Lung (tissue), 11 donors: ENCODE measurements at regions not wholly inside any gene's neighbourhood (a gene's known extent, or its start where the extent isn't known, plus 50 kb on each side); places are given as distances from the start of the nearest gene placed in this dataset.

Experiments
- ATAC-seq: fragments of 200-7000 bp; cut with Tn5 transposase; one replicate; pipeline ENCODE4 v1.9.1; 2020; ENCODE audit warnings: moderate number of reproducible peaks; ENCODE audit not compliant: insufficient read depth, low FRiP score
- DNase-seq, 3 donors: peaks; one replicate each; pipeline ENCODE4 v3.0.0-alpha.2; 2013 to 2017
- H3K27ac ChIP-seq, 2 donors: one replicate each; pipeline ENCODE4 v1.5.1; 2013; ENCODE audit warnings: mild to moderate bottlenecking in 2 of 2, moderate library complexity in 2 of 2, control low read depth in 1 of 2, inconsistent platforms in 1 of 2, low read depth in 1 of 2, low read length in 1 of 2
- H3K27me3 ChIP-seq, 3 donors: one replicate each; pipeline ENCODE4 v1.5.1; 2013; ENCODE audit warnings: low read length in 2 of 3; ENCODE audit not compliant: control insufficient read depth in 3 of 3, insufficient read depth in 3 of 3
- H3K36me3 ChIP-seq, 4 donors: one replicate each; pipeline ENCODE4 v1.5.1; 2013; ENCODE audit warnings: low read length in 4 of 4, mild to moderate bottlenecking in 1 of 4, moderate library complexity in 1 of 4; ENCODE audit not compliant: control insufficient read depth in 4 of 4, insufficient read depth in 4 of 4
- H3K4me1 ChIP-seq, 5 donors: one replicate each; pipeline ENCODE4 v1.5.1; 2013; ENCODE audit warnings: low read length in 5 of 5, mild to moderate bottlenecking in 2 of 5, moderate library complexity in 1 of 5; ENCODE audit not compliant: control insufficient read depth in 5 of 5, insufficient read depth in 5 of 5
- H3K4me3 ChIP-seq: one replicate; pipeline ENCODE4 v1.5.1; 2013; ENCODE audit warnings: mild to moderate bottlenecking, control low read depth, moderate library complexity
- H3K9ac ChIP-seq, 2 donors: one replicate each; pipeline ENCODE4 v1.5.1; 2013; ENCODE audit warnings: low read length in 2 of 2, control low read depth in 1 of 2; ENCODE audit not compliant: insufficient read depth in 1 of 2
- H3K9me3 ChIP-seq, 4 donors: one replicate each; pipeline ENCODE4 v1.5.1; 2013; ENCODE audit warnings: low read length in 3 of 4, mild to moderate bottlenecking in 1 of 4, moderate library complexity in 1 of 4; ENCODE audit not compliant: control insufficient read depth in 4 of 4, insufficient read depth in 3 of 4
- WGBS, 2 donors: extraction: QIAGEN DNeasy Blood & Tissue Kit; methylation state at CpG; one replicate each; pipeline ENCODE4 v1.1.7; 2013; 5-methylcytosine and 5-hydroxymethylcytosine counted together
- TF ChIP-seq, protein P1 (sequence below): IDR thresholded peaks from 2 replicates; pipeline ENCODE4 v1.5.1; 2012; ENCODE audit warnings: mild to moderate bottlenecking; ENCODE audit errors: control extremely low read depth, extremely low read depth
- donor health status: control.
- donor health status: control.
- donor health status: Bipolar disorder and iron deficiency.
- donor health status: healthy.
- donor health status: DM: yes; HTN: yes; CAD: no.

DNA sequence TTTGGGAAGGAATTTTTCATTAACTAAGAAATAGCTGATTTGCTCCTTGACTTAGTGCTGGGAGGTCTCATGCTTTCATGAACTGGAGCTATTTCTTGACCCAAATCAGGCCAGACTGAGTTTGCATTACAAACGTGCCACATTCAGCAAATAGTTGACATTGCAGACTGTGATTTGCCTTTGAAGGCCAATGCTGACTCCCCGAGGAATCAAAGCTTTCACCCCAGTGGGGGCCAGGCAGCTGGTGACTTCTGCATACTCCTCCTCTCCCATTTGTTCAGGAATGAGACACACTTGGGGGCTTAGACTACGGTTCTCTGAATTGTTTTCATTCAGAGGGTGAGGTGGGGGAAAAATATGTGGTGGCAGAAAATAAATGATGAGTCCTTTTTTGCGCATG is 111.0 kb upstream of the JAZF1 start:
- TF ChIP-seq, protein P1, sequence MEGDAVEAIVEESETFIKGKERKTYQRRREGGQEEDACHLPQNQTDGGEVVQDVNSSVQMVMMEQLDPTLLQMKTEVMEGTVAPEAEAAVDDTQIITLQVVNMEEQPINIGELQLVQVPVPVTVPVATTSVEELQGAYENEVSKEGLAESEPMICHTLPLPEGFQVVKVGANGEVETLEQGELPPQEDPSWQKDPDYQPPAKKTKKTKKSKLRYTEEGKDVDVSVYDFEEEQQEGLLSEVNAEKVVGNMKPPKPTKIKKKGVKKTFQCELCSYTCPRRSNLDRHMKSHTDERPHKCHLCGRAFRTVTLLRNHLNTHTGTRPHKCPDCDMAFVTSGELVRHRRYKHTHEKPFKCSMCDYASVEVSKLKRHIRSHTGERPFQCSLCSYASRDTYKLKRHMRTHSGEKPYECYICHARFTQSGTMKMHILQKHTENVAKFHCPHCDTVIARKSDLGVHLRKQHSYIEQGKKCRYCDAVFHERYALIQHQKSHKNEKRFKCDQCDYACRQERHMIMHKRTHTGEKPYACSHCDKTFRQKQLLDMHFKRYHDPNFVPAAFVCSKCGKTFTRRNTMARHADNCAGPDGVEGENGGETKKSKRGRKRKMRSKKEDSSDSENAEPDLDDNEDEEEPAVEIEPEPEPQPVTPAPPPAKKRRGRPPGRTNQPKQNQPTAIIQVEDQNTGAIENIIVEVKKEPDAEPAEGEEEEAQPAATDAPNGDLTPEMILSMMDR: no peak
- DNase-seq (no peak), ATAC-seq (no peak)
- Histone ChIP-seq H3K4me1 (no peaks in the 10 kb centered on the region), H3K4me3 (no peak overlapping the region), H3K36me3 (no peaks in the 10 kb centered on the region), H3K27me3 (peaks cover 0 to 2% (median 0%) of the 10 kb centered on the region in 3 donors), H3K9ac (no peak overlapping the region), H3K9me3 (no peaks in the 10 kb centered on the region), H3K27ac (no peak overlapping the region)
- 71 to 83% methylated on average over 4 of the region's 4 CpGs for WGBS, 2 donors

DNA sequence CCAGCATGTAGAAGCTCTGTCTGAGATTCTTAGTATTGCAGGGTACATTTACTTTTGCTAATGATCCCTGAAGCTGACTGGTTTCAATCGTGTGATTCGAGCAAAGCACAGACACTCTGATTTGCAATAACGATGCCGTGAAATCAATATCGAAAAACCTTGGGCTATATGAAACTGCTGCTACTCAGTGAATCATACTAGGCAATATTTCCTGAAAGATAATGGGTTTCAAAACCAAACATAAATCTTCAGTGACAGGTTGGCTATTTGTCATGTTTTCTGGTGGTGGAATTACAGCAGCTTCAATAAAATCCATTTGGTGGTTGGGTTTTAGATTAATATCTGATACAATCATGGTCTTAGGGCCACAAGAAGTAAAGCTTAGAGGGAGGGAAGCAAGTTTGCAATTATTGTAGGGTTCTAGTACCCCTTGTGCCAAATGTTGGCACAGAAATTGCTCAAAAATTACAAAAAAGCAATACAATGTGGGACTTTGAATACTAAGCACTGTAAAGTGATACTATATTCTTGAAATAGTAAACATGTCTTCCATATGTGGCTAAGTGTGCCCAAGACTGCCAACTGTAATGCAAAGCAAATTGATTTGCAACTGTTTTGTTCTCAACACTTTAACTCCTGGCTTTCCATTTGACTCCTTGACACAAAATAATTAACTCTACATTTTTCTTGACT is 112.4 kb upstream of the JAZF1 start:
- no peaks in the 10 kb centered on the region for H3K36me3 ChIP-seq
- no peaks in the 10 kb centered on the region for H3K4me1 ChIP-seq
- ATAC-seq (no peak), DNase-seq (no peak)
- H3K9me3 ChIP-seq: no peaks in the 10 kb centered on the region
- H3K27me3 ChIP-seq: peaks cover 0 to 2% (median 0%) of the 10 kb centered on the region in 3 donors
- H3K27ac ChIP-seq: no peak overlapping the region
- WGBS, 2 donors: 42 to 43% methylated on average over 5 of the region's 5 CpGs
- H3K9ac ChIP-seq: no peak overlapping the region
- no peak overlapping the region for H3K4me3 ChIP-seq
- TF ChIP-seq, protein P1: no peak

DNA sequence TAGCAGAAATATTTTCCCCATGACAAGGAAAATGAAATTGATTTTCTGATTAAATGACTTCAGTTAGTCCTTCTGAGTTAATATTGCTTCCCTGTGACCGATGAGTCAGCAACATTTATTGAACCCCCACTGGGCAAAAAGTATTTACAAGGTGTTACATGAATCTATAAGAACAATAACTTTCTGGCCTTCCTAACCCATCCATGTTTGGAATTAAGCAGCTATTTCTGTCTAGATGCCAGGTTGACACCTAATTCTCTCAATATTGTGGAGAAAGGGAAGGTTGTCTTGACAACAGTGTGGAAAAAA is 112.9 kb upstream of the JAZF1 start:
- ATAC-seq (no peak), DNase-seq (no peak)
- H3K4me3 ChIP-seq: no peak overlapping the region
- H3K36me3 ChIP-seq: no peaks in the 10 kb centered on the region
- H3K9me3 ChIP-seq: no peaks in the 10 kb centered on the region
- 83 to 88% methylated on average over 1 of the region's 1 CpG for WGBS, 2 donors
- no peak overlapping the region for H3K27ac ChIP-seq
- peaks cover 0 to 2% (median 0%) of the 10 kb centered on the region in 3 donors for H3K27me3 ChIP-seq
- TF ChIP-seq, protein P1: no peak
- no peaks in the 10 kb centered on the region for H3K4me1 ChIP-seq
- no peak overlapping the region for H3K9ac ChIP-seq
